Neural cell (in vitro differentiated cells): ENCODE measurements at regions not wholly inside any gene's neighbourhood (a gene's known extent, or its start where the extent isn't known, plus 50 kb on each side); places are given as distances from the start of the nearest gene placed in this dataset.

ENCODE experiments used
- H2AFZ ChIP-seq: fragments of 200-600, 300-800 bp; sonication (generic), shearing (Covaris generic); 2 replicates; pipeline ENCODE4 v1.6.0; 2014; ENCODE audit warnings: low read depth, mild to moderate bottlenecking, antibody characterized with exemption, low read length, moderate library complexity
- H3F3A ChIP-seq: fragments of 200-600 bp; shearing (Covaris generic); 2 replicates; pipeline ENCODE4 v1.6.1; 2016; ENCODE audit warnings: mild to moderate bottlenecking, moderate library complexity, mixed read lengths, antibody characterized with exemption, low read length; ENCODE audit not compliant: insufficient read depth, poor library complexity, severe bottlenecking
- H3K27ac ChIP-seq: fragments of 200-600, 300-800 bp; sonication (generic), shearing (Covaris generic); 2 replicates; pipeline ENCODE4 v1.5.1; 2014; ENCODE audit warnings: mild to moderate bottlenecking, low read length, moderate library complexity
- H3K27me3 ChIP-seq: fragments of 300-800, 200-600 bp; sonication (generic), shearing (Covaris generic); 2 replicates; pipeline ENCODE4 v1.6.0; 2014; ENCODE audit warnings: mild to moderate bottlenecking, low read depth, low read length, moderate library complexity; ENCODE audit not compliant: insufficient read depth
- H3K36me3 ChIP-seq: fragments of 300-800, 200-600 bp; sonication (generic), shearing (Covaris generic); 2 replicates; pipeline ENCODE4 v1.5.1; 2014; ENCODE audit warnings: mild to moderate bottlenecking, antibody characterized with exemption, low read length, moderate library complexity; ENCODE audit not compliant: insufficient read depth
- H3K4me2 ChIP-seq: fragments of 300-800, 200-600 bp; sonication (generic), shearing (Covaris generic); 2 replicates; pipeline ENCODE4 v1.6.0; 2014; ENCODE audit warnings: mild to moderate bottlenecking, low read length
- H3K4me3 ChIP-seq: fragments of 300-800, 200-600 bp; sonication (generic), shearing (Covaris generic); 2 replicates; pipeline ENCODE4 v1.5.1; 2014; ENCODE audit warnings: mild to moderate bottlenecking, low read length, moderate library complexity
- H3K79me2 ChIP-seq: fragments of 200-600 bp; shearing (Covaris generic); replicated peaks from 2 replicates; pipeline ENCODE4 v1.6.0; 2014; ENCODE audit warnings: mild to moderate bottlenecking, low read length, moderate library complexity; ENCODE audit not compliant: insufficient read depth
- H3K9ac ChIP-seq: fragments of 300-800, 200-600 bp; sonication (generic), shearing (Covaris generic); 2 replicates; pipeline ENCODE4 v1.6.1; 2016; ENCODE audit warnings: mild to moderate bottlenecking, low read length, mixed read lengths
- H3K9me2 ChIP-seq: fragments of 200-600 bp; shearing (Covaris generic); 2 replicates; pipeline ENCODE4 v1.6.1; 2016; ENCODE audit warnings: mild to moderate bottlenecking, low read length, mixed read lengths; ENCODE audit not compliant: insufficient read depth
- H3K9me3 ChIP-seq: fragments of 200-600, 300-800 bp; sonication (generic), shearing (Covaris generic); 2 replicates; pipeline ENCODE4 v1.6.1; 2016; ENCODE audit warnings: mild to moderate bottlenecking, mixed run types, low read length, moderate library complexity, mixed read lengths
- H4K20me1 ChIP-seq: fragments of 200-600 bp; shearing (Covaris generic); 2 replicates; pipeline ENCODE4 v1.6.1; 2016; ENCODE audit warnings: mild to moderate bottlenecking, mixed run types; ENCODE audit not compliant: insufficient read depth
- EP300 ChIP-seq: fragments of 450-650 bp; conservative IDR thresholded peaks from 2 replicates; pipeline ENCODE4 v1.6.1; 2014; ENCODE audit warnings: antibody characterized with exemption, mild to moderate bottlenecking, moderate library complexity; ENCODE audit not compliant: poor library complexity, severe bottlenecking
- EZH2 ChIP-seq: fragments of 200-600, 300-800 bp; shearing (Covaris generic), sonication (generic); IDR thresholded peaks from 2 replicates; pipeline ENCODE4 v1.6.1; 2014; ENCODE audit warnings: antibody characterized with exemption, low read length, borderline replicate concordance, mild to moderate bottlenecking; ENCODE audit not compliant: insufficient read depth, poor library complexity, severe bottlenecking
- MXI1 ChIP-seq: fragments of 450-650 bp; conservative IDR thresholded peaks from 2 replicates; pipeline ENCODE4 v1.6.1; 2014; ENCODE audit warnings: antibody characterized with exemption, mild to moderate bottlenecking; ENCODE audit not compliant: poor library complexity, severe bottlenecking
- POLR2AphosphoS5 ChIP-seq: IDR thresholded peaks from 2 replicates; pipeline ENCODE4 v1.6.1; 2012
- RAD21 ChIP-seq: fragments of 450-650 bp; conservative IDR thresholded peaks from 2 replicates; pipeline ENCODE4 v1.6.1; 2014; ENCODE audit warnings: antibody characterized with exemption, mild to moderate bottlenecking, moderate library complexity
- REST ChIP-seq: IDR thresholded peaks from 2 replicates; pipeline ENCODE4 v1.6.1; 2012; ENCODE audit warnings: borderline replicate concordance
- SMC3 ChIP-seq: fragments of 450-650 bp; conservative IDR thresholded peaks from 2 replicates; pipeline ENCODE4 v1.6.1; 2014; ENCODE audit warnings: antibody characterized with exemption, mild to moderate bottlenecking, moderate library complexity; ENCODE audit not compliant: poor library complexity
- TAF1 ChIP-seq: IDR thresholded peaks from 2 replicates; pipeline ENCODE4 v1.6.1; 2012; ENCODE audit warnings: low read depth
- TF ChIP-seq, protein P1 (sequence below): fragments of 450-650 bp; IDR thresholded peaks from 2 replicates; pipeline ENCODE4 v1.5.1; 2014; ENCODE audit warnings: antibody characterized with exemption, mild to moderate bottlenecking, moderate library complexity; ENCODE audit not compliant: poor library complexity, severe bottlenecking

GRCh38 chr6:112636650-112637262 is 289.6 kb downstream of the RFPL4B start:
- H3K9me2 ChIP-seq, result no peaks in the 10 kb centered on the region
- H3K4me2 ChIP-seq, result no peak overlapping the region
- no peaks in the 10 kb centered on the region for H3K9me3 ChIP-seq
- no peaks in the 10 kb centered on the region for H3K79me2 ChIP-seq
- no peak overlapping the region for H2AFZ ChIP-seq
- no peaks in the 10 kb centered on the region for H3K36me3 ChIP-seq
- H3K9ac ChIP-seq, result no peak overlapping the region
- no peak overlapping the region for H3K27ac ChIP-seq
- H3K27me3 ChIP-seq, result no peaks in the 10 kb centered on the region
- H4K20me1 ChIP-seq, result no peaks in the 10 kb centered on the region
- TF ChIP-seq EZH2, result no peak
- TF ChIP-seq POLR2AphosphoS5, result no peak
- H3K4me3 ChIP-seq, result no peak overlapping the region
- H3F3A ChIP-seq, result no peaks in the 10 kb centered on the region

DNA sequence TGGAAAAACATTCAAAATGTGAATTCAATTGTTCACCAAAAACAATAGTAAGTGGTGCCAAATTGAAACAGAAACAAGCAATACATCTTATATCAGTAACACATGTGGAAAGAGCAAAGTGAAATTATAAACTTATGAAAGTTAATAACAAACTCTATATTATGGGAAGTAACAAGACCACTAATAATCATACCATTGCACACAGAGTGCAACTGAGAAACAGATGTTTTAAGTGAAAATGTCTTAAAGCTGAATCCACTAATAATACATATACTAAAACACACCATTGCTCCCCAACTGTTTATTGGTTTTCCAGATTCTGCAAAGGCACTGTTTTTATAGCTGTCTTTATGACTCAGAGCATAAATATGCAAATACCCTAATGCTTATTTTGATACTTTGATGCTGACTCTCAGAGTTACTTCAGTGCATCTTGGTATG is 292.3 kb downstream of the RFPL4B start:
- Histone ChIP-seq H3K9ac (no peak overlapping the region), H3K9me2 (no peaks in the 10 kb centered on the region), H3K4me2 (no peak overlapping the region), H3K27ac (no peak overlapping the region), H3K27me3 (no peaks in the 10 kb centered on the region), H3F3A (no peaks in the 10 kb centered on the region), H4K20me1 (no peaks in the 10 kb centered on the region), H3K36me3 (no peaks in the 10 kb centered on the region), H3K4me3 (no peak overlapping the region), H3K9me3 (no peaks in the 10 kb centered on the region), H2AFZ (no peak overlapping the region), H3K79me2 (no peaks in the 10 kb centered on the region)
- no peak for TF ChIP-seq SMC3
- no peak for TF ChIP-seq MXI1
- no peak for TF ChIP-seq RAD21
- no peak for TF ChIP-seq EZH2
- TF ChIP-seq, protein P1, sequence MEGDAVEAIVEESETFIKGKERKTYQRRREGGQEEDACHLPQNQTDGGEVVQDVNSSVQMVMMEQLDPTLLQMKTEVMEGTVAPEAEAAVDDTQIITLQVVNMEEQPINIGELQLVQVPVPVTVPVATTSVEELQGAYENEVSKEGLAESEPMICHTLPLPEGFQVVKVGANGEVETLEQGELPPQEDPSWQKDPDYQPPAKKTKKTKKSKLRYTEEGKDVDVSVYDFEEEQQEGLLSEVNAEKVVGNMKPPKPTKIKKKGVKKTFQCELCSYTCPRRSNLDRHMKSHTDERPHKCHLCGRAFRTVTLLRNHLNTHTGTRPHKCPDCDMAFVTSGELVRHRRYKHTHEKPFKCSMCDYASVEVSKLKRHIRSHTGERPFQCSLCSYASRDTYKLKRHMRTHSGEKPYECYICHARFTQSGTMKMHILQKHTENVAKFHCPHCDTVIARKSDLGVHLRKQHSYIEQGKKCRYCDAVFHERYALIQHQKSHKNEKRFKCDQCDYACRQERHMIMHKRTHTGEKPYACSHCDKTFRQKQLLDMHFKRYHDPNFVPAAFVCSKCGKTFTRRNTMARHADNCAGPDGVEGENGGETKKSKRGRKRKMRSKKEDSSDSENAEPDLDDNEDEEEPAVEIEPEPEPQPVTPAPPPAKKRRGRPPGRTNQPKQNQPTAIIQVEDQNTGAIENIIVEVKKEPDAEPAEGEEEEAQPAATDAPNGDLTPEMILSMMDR, result no peak
- TF ChIP-seq TAF1, result no peak
- no peak for TF ChIP-seq REST
- no peak for TF ChIP-seq POLR2AphosphoS5
- TF ChIP-seq EP300, result no peak

GRCh38 chr6:112640891-112641290 is 293.8 kb downstream of the RFPL4B start:
- H2AFZ ChIP-seq, result no peak overlapping the region
- H3K9me3 ChIP-seq, result no peaks in the 10 kb centered on the region
- no peaks in the 10 kb centered on the region for H3K27me3 ChIP-seq
- no peaks in the 10 kb centered on the region for H3K36me3 ChIP-seq
- TF ChIP-seq TAF1, result no peak
- TF ChIP-seq REST, result no peak
- TF ChIP-seq SMC3, result no peak
- no peak for TF ChIP-seq POLR2AphosphoS5
- TF ChIP-seq EP300, result no peak
- TF ChIP-seq, protein P1, result no peak
- no peak for TF ChIP-seq MXI1
- TF ChIP-seq EZH2, result no peak
- no peak overlapping the region for H3K4me2 ChIP-seq
- H3K79me2 ChIP-seq, result no peaks in the 10 kb centered on the region
- H4K20me1 ChIP-seq, result no peaks in the 10 kb centered on the region
- H3F3A ChIP-seq, result no peaks in the 10 kb centered on the region
- H3K9me2 ChIP-seq, result no peaks in the 10 kb centered on the region
- H3K4me3 ChIP-seq, result no peak overlapping the region
- no peak overlapping the region for H3K9ac ChIP-seq
- H3K27ac ChIP-seq, result no peak overlapping the region
